Fibroblast of peridontal ligament (primary cell): ENCODE measurements at regions not wholly inside any gene's neighbourhood (a gene's known extent, or its start where the extent isn't known, plus 50 kb on each side); places are given as distances from the start of the nearest gene placed in this dataset.
"Not testable (repeated sequence)": the region's sequence is repeated elsewhere in the genome, so short reads cannot be mapped to it uniquely, and the experiment has no call there.

Experiments
- DNase-seq: peaks from one replicate; pipeline ENCODE4 v3.0.0-alpha.2; 2010; ENCODE audit errors: extremely low read depth

GRCh38 chr11:86861810-86862209 lies 61.5 kb downstream of the PRSS23 start:
- DNase-seq = no peak

- DNase-seq = peak; percentile 25
Measured at GRCh38 chr11:86863476-86863875, 63.1 kb downstream of the PRSS23 start.

GRCh38 chr11:86865436-86865835 lies 65.1 kb downstream of the PRSS23 start:
- no peak for DNase-seq

- DNase-seq = peak; percentile 8
Measured at GRCh38 chr11:86869531-86869930, 69.2 kb downstream of the PRSS23 start.

- peak; percentile 81 for DNase-seq
Measured at GRCh38 chr11:86869966-86870570, 69.7 kb downstream of the PRSS23 start.

GRCh38 chr11:86873573-86874083 lies 73.3 kb downstream of the PRSS23 start:
- peak; percentile 13 for DNase-seq

- no peak for DNase-seq
Measured at GRCh38 chr11:86874304-86875056, 74.1 kb downstream of the PRSS23 start.

- DNase-seq = no peak
Measured at GRCh38 chr11:86876716-86877234, 76.4 kb downstream of the PRSS23 start.

GRCh38 chr11:86877503-86877902 lies 77.2 kb downstream of the PRSS23 start:
- no peak for DNase-seq

GRCh38 chr11:86879241-86879640 lies 76.0 kb downstream of the FZD4 start:
- not testable (repeated sequence) for DNase-seq

- no peak for DNase-seq
Measured at GRCh38 chr11:86885311-86885710, 69.9 kb downstream of the FZD4 start.

GRCh38 chr11:86888164-86889000 lies 66.8 kb downstream of the FZD4 start:
- peak; percentile 84 for DNase-seq

GRCh38 chr11:86889001-86889341 lies 66.2 kb downstream of the FZD4 start:
- DNase-seq = no peak

- no peak for DNase-seq
Measured at GRCh38 chr11:86891036-86891435, 64.2 kb downstream of the FZD4 start.

GRCh38 chr11:86893235-86893634 lies 62.0 kb downstream of the FZD4 start:
- DNase-seq = no peak
